ENCODE measurements at regions not wholly inside any gene's neighbourhood (a gene's known extent, or its start where the extent isn't known, plus 50 kb on each side); places are given as distances from the start of the nearest gene placed in this dataset.

GRCh38 chrX:137982472-137983172 lies 416.7 kb downstream of the ZIC3 start:
- Histone ChIP-seq H3K27me3 (replicated peaks in 1 of 4; ENCODE audit: control extremely low read depth in 1 of 4, control insufficient read depth in 3 of 4, insufficient read depth in 4 of 4, low read length in 3 of 4) (no peaks in the 10 kb centered on the region), H3K27ac (ENCODE audit: low read length in 2 of 2) (no peak overlapping the region), H3K4me3 (ENCODE audit: control extremely low read depth in 1 of 5, extremely low read depth in 1 of 5, insufficient read depth in 1 of 5, low read depth in 2 of 5, low read length in 4 of 5) (no peak overlapping the region), H3K4me2 (replicated peaks; ENCODE audit: low read depth, low read length, poor library complexity, severe bottlenecking) (no peak overlapping the region), H4K20me1 (ENCODE audit: control insufficient read depth, insufficient read depth, low read length, poor library complexity, severe bottlenecking) (no peaks in the 10 kb centered on the region), H3K4me1 (ENCODE audit: control insufficient read depth in 2 of 2, insufficient read depth in 2 of 2, low read length in 2 of 2) (no peaks in the 10 kb centered on the region), H3K9ac (ENCODE audit: low read length) (no peak overlapping the region), H3K36me3 (replicated peaks in 1 of 2; ENCODE audit: control extremely low read depth in 1 of 2, control insufficient read depth in 1 of 2, extremely low read depth in 1 of 2, insufficient read depth in 2 of 2, low read length in 1 of 2) (no peaks in the 10 kb centered on the region), H2AFZ (ENCODE audit: insufficient read depth, low read depth, low read length, poor library complexity, severe bottlenecking) (no peak overlapping the region), H3K9me3 (ENCODE audit: control extremely low read depth in 1 of 3, control insufficient read depth in 2 of 3, insufficient read depth in 1 of 3, low read length in 2 of 3) (no peaks in the 10 kb centered on the region), H3K79me2 (ENCODE audit: control insufficient read depth, insufficient read depth, low read length) (no peaks in the 10 kb centered on the region)
- intact Hi-C loops (cut with micrococcal nuclease): no loop called here
- no peaks in the 10 kb centered on the region for H3K4me1 Mint-ChIP-seq
- H3K27me3 Mint-ChIP-seq: no peaks in the 10 kb centered on the region
- ATAC-seq (ENCODE audit: low read depth) (no peak), DNase-seq (no peak)
- TF ChIP-seq EZH2 (IDR thresholded peaks at IDR 0.05; ENCODE audit: borderline replicate concordance, insufficient read depth, low read depth, low read length, poor library complexity, severe bottlenecking) (no peak), CTCF (IDR thresholded peaks at IDR 0.05) (no peak)
- ChIA-PET POLR2A (no interaction called here), CTCF (no interaction called here)
- no CpG with 5 or more reads among the region's 1 CpG for WGBS (ENCODE audit: insufficient coverage)
- no peak overlapping the region for H3K27ac Mint-ChIP-seq
- H3K9me3 Mint-ChIP-seq (ENCODE audit: insufficient read depth): no peaks in the 10 kb centered on the region
- H3K4me3 Mint-ChIP-seq: no peak overlapping the region

- Histone ChIP-seq H3K9ac (ENCODE audit: low read length) (no peak overlapping the region), H3K36me3 (replicated peaks in 1 of 2; ENCODE audit: control extremely low read depth in 1 of 2, control insufficient read depth in 1 of 2, extremely low read depth in 1 of 2, insufficient read depth in 2 of 2, low read length in 1 of 2) (no peaks in the 10 kb centered on the region), H3K4me1 (ENCODE audit: control insufficient read depth in 2 of 2, insufficient read depth in 2 of 2, low read length in 2 of 2) (no peaks in the 10 kb centered on the region), H3K4me3 (ENCODE audit: control extremely low read depth in 1 of 5, extremely low read depth in 1 of 5, insufficient read depth in 1 of 5, low read depth in 2 of 5, low read length in 4 of 5) (no peak overlapping the region), H3K4me2 (replicated peaks; ENCODE audit: low read depth, low read length, poor library complexity, severe bottlenecking) (no peak overlapping the region), H3K27me3 (replicated peaks in 1 of 4; ENCODE audit: control extremely low read depth in 1 of 4, control insufficient read depth in 3 of 4, insufficient read depth in 4 of 4, low read length in 3 of 4) (no peaks in the 10 kb centered on the region), H3K79me2 (ENCODE audit: control insufficient read depth, insufficient read depth, low read length) (no peaks in the 10 kb centered on the region), H3K9me3 (ENCODE audit: control extremely low read depth in 1 of 3, control insufficient read depth in 2 of 3, insufficient read depth in 1 of 3, low read length in 2 of 3) (no peaks in the 10 kb centered on the region), H3K27ac (ENCODE audit: low read length in 2 of 2) (no peak overlapping the region), H4K20me1 (ENCODE audit: control insufficient read depth, insufficient read depth, low read length, poor library complexity, severe bottlenecking) (no peaks in the 10 kb centered on the region), H2AFZ (ENCODE audit: insufficient read depth, low read depth, low read length, poor library complexity, severe bottlenecking) (no peak overlapping the region)
- ChIA-PET POLR2A (no interaction called here), CTCF (no interaction called here)
- no CpG with 5 or more reads among the region's 1 CpG for WGBS (ENCODE audit: insufficient coverage)
- Mint-ChIP-seq H3K27ac (no peak overlapping the region), H3K9me3 (ENCODE audit: insufficient read depth) (no peaks in the 10 kb centered on the region), H3K4me3 (no peak overlapping the region), H3K4me1 (no peaks in the 10 kb centered on the region), H3K27me3 (no peaks in the 10 kb centered on the region)
- no peak for ATAC-seq (ENCODE audit: low read depth)
- TF ChIP-seq EZH2 (IDR thresholded peaks at IDR 0.05; ENCODE audit: borderline replicate concordance, insufficient read depth, low read depth, low read length, poor library complexity, severe bottlenecking): no peak
- TF ChIP-seq CTCF (IDR thresholded peaks at IDR 0.05): no peak
- intact Hi-C loops (cut with micrococcal nuclease): no loop called here
- DNase-seq: no peak
These were observed 422.5 kb downstream of the ZIC3 start for GRCh38 chrX:137988470-137988869.
